H1 (cell line): ENCODE measurements at regions not wholly inside any gene's neighbourhood (a gene's known extent, or its start where the extent isn't known, plus 50 kb on each side); places are given as distances from the start of the nearest gene placed in this dataset.

Experiments used
- GABPA ChIP-seq: IDR thresholded peaks from 2 replicates; pipeline ENCODE4 v1.6.1; 2011; ENCODE audit warnings: mild to moderate bottlenecking, low read length, moderate library complexity, borderline replicate concordance; ENCODE audit not compliant: insufficient read depth
- HDAC6 ChIP-seq: IDR thresholded peaks from one replicate; pipeline ENCODE4 v1.7.1; 2012; ENCODE audit warnings: low read depth, mild to moderate bottlenecking, inconsistent platforms, low read length, moderate library complexity
- MAFK ChIP-seq: IDR thresholded peaks from 2 replicates; pipeline ENCODE4 v1.6.1; 2012; ENCODE audit warnings: low read depth, mild to moderate bottlenecking, improper control_type of control experiment, low read length
- RXRA ChIP-seq: IDR thresholded peaks from 2 replicates; pipeline ENCODE4 v1.6.1; 2011; ENCODE audit warnings: low read depth, mild to moderate bottlenecking, low read length, moderate library complexity; ENCODE audit not compliant: insufficient read depth

GRCh38 chr1:69171248-69171647 lies 396.5 kb upstream of the LRRC7 start (continued):
- no peak for TF ChIP-seq MAFK
- no peak for TF ChIP-seq RXRA
- no peak for TF ChIP-seq HDAC6
- TF ChIP-seq GABPA: no peak
- TF ChIP-seq, all 59 proteins: peak for 0
